Breast epithelium (tissue), 3 donors: ENCODE measurements at regions not wholly inside any gene's neighbourhood (a gene's known extent, or its start where the extent isn't known, plus 50 kb on each side); places are given as distances from the start of the nearest gene placed in this dataset.

Source experiments
- CTCF ChIP-seq, 3 donors: fragments of 450-650 bp; IDR thresholded peaks; one replicate each; pipeline ENCODE4 v1.5.1; 2016 to 2017; ENCODE audit warnings: antibody characterized with exemption in 3 of 3, mild to moderate bottlenecking in 3 of 3, moderate library complexity in 3 of 3
- POLR2A ChIP-seq: fragments of 450-650 bp; IDR thresholded peaks from one replicate; pipeline ENCODE4 v1.6.1; 2016; ENCODE audit warnings: antibody characterized with exemption, mild to moderate bottlenecking, moderate library complexity
- POLR2AphosphoS5 ChIP-seq, 3 donors: sonication (generic); formaldehyde crosslinking; IDR thresholded peaks; one replicate each; pipeline ENCODE4 v1.6.1; 2017; ENCODE audit warnings: antibody characterized with exemption in 3 of 3

GRCh38 chr1:195735140-195735539, 873.1 kb downstream of the KCNT2 start:
- TF ChIP-seq CTCF (IDR thresholded peaks at IDR 0.05) (no peak), POLR2A (no peak), POLR2AphosphoS5 (IDR thresholded peaks at IDR 0.05) (no peak)
